ENCODE measurements at regions not wholly inside any gene's neighbourhood (a gene's known extent, or its start where the extent isn't known, plus 50 kb on each side); places are given as distances from the start of the nearest gene placed in this dataset.

DNA sequence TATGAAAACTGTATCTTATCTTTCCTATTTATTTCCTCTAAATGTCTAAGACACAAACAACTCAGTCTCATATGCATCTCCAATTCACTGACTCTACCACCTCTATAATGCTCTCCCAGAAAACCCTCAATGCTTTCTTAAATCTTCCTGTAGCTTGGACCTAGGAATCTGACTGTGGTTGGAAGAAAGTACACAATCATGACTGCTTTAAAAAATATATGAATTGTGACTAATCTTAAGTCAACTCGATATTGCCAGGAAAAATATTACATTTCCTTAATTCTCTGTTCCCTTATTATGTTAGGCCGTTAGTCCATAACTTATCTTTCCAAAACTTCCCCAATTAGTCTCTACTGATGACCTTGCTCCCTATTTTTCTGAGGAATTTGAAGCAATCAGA is 87.0 kb downstream of the SPCS3 start:
- TF ChIP-seq, protein P1, sequence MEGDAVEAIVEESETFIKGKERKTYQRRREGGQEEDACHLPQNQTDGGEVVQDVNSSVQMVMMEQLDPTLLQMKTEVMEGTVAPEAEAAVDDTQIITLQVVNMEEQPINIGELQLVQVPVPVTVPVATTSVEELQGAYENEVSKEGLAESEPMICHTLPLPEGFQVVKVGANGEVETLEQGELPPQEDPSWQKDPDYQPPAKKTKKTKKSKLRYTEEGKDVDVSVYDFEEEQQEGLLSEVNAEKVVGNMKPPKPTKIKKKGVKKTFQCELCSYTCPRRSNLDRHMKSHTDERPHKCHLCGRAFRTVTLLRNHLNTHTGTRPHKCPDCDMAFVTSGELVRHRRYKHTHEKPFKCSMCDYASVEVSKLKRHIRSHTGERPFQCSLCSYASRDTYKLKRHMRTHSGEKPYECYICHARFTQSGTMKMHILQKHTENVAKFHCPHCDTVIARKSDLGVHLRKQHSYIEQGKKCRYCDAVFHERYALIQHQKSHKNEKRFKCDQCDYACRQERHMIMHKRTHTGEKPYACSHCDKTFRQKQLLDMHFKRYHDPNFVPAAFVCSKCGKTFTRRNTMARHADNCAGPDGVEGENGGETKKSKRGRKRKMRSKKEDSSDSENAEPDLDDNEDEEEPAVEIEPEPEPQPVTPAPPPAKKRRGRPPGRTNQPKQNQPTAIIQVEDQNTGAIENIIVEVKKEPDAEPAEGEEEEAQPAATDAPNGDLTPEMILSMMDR (IDR thresholded peaks at IDR 0.05), result no peak

DNA sequence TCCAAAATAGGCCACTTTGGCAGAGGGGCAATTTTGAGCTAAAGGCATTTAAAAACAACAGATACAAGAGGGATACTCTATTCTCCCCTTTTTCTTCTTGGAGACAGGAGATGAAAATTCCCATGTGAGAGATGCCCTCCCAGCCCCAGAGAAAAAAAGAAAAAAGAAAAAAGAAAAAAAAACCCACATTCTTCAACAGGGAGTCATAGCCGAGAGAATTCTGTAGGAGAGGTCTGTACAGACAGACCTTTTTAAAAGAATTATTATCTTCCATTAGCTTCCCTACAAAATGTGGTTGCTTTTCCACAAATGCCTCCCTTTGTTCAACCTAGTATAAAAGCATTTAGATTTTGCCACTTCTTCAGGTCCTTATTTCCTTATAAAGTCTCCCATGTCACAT is 89.9 kb downstream of the SPCS3 start:
- TF ChIP-seq, protein P1 (IDR thresholded peaks at IDR 0.05), result no peak

DNA sequence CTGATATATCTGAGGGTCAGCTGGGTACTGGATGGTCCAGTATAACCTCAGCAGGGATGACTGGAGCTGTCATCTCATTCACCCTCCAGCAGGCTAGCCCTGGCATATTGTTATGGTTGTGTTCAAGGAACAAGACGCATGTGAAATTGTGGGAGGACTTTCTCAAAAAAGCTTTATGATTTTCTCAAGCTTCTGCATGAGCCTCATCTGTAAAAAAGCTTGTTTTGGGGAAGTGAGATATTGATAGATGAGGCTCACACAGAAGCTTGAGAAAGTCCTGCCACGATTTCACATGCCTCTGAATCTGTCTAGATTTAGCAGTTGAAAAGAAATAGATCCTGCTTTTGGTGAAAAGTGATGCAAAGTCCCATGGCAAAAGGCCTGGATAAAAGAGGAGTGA is 93.4 kb downstream of the SPCS3 start:
- TF ChIP-seq, protein P1 (IDR thresholded peaks at IDR 0.05), result no peak

DNA sequence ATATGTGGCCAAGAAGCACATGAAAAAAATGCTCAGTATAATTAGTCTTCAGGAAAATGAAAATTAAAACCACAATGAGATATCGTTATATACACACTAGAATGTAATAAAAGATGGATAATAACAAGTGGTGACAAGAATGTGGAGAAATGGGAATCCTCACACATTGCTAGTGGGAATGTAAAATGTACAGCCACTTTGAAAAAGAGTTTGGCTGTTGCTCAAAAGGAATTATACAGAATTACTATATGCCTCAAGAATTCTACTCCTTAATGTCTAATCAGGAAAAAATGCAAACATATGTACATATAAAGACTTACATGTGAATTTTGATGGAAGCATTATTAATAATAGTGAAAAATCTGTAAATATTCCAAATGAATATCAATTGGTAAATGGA is 102.2 kb downstream of the SPCS3 start:
- TF ChIP-seq, protein P1 (IDR thresholded peaks at IDR 0.05), result no peak

DNA sequence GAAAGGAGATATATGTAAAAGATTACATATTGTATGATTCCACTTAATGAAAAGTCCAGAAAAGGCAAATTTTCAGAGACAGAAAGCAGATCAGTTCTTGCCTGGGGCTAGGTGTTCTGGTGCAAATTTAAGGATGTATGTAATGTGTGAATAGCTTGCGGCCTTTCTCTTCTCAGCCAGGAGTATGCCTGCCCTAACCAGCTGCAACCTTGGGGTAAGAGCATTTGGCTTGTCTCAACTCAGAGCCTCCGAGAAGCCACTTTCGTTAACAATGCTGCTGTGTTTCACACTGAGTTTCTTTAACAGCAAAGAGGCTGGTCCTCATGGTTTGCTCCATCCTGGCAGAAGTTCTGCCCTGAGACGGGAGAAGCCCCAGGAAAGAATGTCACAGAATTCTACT is 102.7 kb downstream of the SPCS3 start:
- TF ChIP-seq, protein P1 (IDR thresholded peaks at IDR 0.05), result no peak

DNA sequence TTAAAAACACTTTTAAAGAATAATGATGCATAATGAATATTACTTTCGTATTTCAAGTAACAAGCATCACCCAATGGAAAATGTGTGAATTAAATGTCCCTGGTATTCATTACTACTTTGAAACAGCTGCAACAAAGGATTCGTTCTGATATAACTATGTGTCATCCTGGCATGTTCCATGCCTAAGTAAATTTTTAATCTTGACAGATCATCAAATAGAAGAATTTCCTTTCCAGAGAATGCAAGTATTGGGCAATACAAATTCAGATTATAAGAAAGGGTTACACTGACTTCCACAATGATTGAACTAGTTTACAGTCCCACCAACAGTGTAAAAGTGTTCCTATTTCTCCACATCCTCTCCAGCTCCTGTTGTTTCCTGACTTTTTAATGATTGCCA is 105.3 kb downstream of the SPCS3 start:
- TF ChIP-seq, protein P1 (IDR thresholded peaks at IDR 0.05), result no peak

DNA sequence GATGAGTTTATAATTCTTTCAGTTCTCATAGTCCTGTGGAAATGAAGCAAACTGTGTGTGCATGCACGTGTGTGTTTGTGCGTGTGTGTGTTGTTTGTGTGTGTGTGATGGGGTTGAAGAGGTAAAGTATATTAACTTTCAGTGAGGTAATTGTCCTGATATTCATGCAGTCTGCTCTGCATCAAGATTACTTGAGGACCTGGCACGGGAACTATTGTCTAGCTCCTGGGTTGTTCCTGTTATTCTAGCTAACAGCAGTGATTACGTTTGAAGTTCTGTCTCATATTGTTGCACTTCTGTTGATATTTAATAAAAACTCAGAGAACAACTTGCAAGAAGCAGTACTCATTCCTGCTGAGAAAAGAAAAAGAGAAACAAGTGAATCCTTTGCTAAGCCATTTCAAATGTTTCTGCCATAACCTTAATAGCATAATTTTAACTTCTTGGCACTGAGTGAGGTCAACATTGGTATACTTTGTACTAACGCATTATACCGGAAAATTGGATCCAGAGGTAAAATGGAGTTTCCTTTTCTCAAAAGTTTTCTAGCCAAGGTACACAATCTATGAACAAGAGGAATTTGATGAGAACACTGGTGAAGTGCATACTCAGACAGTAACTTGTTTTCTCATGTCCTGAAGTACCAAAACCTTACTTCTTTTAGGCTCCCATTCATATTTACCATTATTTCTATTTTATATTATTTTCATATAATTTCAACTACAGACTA is 113.2 kb downstream of the SPCS3 start:
- TF ChIP-seq, protein P1 (IDR thresholded peaks at IDR 0.05), result no peak

DNA sequence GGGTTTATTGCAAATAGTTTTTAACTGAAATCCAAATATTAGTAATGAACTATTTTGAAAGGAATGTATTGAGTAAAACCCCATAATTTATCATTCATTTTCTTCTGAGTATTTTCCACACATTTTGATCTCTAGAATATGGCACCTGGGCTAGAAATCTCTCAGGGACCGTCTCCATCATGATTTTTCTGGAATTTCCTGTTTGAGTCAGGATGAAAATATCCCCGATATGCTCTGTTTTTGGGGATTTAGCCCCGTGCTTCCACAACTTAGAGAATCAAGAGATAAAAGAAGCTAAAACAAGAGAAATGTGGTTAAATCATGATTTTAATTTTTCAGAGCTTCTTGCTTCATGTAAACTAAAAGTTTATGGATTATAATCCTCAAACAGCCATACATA is 114.2 kb downstream of the SPCS3 start:
- TF ChIP-seq, protein P1 (IDR thresholded peaks at IDR 0.05), result no peak
